ENCODE measurements at regions not wholly inside any gene's neighbourhood (a gene's known extent, or its start where the extent isn't known, plus 50 kb on each side); places are given as distances from the start of the nearest gene placed in this dataset.

DNA sequence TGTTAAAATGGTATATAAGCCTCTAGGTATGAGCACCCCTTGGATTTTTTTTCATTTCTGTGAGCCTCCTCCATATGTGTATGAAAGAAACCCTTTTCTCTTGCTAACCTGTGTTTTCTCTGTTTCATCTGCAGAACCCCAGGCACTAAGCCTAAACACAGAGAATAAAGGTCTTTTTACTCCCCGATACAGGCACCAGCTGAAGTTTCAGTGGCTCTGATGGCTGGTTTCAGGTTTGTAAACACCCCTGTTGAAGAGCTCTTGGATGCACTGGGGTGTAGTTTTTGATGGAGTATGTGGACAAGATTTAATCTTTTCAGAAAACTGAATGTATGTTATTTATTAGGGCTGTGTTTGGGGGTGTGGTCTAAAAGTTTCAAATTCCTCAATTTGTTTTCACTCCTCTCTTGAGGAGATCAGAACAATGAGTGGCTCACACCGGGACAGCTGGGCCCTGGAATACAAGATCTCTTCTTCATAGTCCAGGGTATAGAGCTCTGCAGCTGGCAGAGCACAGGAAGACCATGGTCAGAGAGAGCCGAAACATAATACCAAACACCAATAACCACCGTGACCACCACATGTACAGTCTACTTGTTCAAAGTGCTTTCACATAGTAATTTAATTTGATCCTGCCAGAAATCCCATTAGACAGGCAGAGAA is 50.2 kb upstream of the VTCN1 start:
- DNase-seq, result no peak
- Histone ChIP-seq H3K36me3 (no peaks in the 10 kb centered on the region), H3K27ac (no peak overlapping the region), H3K9me3 (no peaks in the 10 kb centered on the region), H3K4me1 (peaks cover 0 to 11% of the 10 kb centered on the region in 2 donors), H3K4me3 (replicated peaks in 1 of 3) (no peak overlapping the region), H3K27me3 (no peaks in the 10 kb centered on the region)
- intact Hi-C loops (cut with DNase I), result no loop called here
- WGBS, 2 donors, result 80 to 92% methylated on average over 4 of the region's 4 CpGs
- no peak for TF ChIP-seq POLR2A (IDR thresholded peaks at IDR 0.05)
- TF ChIP-seq, protein P1, sequence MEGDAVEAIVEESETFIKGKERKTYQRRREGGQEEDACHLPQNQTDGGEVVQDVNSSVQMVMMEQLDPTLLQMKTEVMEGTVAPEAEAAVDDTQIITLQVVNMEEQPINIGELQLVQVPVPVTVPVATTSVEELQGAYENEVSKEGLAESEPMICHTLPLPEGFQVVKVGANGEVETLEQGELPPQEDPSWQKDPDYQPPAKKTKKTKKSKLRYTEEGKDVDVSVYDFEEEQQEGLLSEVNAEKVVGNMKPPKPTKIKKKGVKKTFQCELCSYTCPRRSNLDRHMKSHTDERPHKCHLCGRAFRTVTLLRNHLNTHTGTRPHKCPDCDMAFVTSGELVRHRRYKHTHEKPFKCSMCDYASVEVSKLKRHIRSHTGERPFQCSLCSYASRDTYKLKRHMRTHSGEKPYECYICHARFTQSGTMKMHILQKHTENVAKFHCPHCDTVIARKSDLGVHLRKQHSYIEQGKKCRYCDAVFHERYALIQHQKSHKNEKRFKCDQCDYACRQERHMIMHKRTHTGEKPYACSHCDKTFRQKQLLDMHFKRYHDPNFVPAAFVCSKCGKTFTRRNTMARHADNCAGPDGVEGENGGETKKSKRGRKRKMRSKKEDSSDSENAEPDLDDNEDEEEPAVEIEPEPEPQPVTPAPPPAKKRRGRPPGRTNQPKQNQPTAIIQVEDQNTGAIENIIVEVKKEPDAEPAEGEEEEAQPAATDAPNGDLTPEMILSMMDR (IDR thresholded peaks at IDR 0.05), result no peak
